RKO (cell line): ENCODE measurements at regions not wholly inside any gene's neighbourhood (a gene's known extent, or its start where the extent isn't known, plus 50 kb on each side); places are given as distances from the start of the nearest gene placed in this dataset.

Source experiments
- DNase-seq: peaks from one replicate; pipeline ENCODE4 v3.0.0-alpha.2; 2016; ENCODE audit warnings: low spot score

DNA sequence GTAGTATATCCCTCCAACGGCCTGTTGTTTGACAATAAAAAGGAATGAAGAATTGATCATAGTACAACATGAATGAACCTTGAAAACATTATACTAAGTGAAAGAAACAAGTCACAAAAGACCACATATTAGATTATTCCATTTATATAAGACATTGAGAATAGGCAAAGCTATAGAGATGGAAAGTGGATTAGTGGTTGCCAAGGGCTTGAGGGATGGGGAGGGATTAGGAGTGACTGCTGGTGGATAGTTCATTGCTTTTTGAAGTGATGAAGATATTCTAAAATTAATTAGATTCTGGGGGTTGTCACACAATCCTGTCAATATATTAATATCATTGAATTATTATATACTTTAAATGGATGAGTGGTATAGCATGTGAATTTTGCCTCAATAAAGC, 142.5 kb upstream of the DPT start:
- DNase-seq = no peak

DNA sequence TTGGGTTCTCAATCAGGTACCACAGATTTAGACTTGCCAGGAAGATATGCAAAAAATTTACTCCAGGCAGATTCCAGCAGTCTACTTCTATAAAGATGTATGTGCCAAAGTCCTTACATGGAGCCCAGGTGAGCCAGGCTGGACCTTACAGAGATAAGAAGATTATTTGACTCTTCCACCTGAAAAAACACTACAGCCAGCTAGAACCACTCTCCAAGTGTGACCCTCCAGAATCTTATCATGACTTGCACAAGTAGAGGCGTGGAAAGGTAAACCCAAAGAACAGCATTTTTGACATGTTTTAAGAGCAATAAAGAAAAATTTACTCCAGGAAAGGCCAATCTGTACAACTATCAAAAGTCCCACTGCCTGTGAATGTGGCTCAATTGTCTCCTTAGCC, 146.8 kb upstream of the DPT start:
- DNase-seq = no peak

DNA sequence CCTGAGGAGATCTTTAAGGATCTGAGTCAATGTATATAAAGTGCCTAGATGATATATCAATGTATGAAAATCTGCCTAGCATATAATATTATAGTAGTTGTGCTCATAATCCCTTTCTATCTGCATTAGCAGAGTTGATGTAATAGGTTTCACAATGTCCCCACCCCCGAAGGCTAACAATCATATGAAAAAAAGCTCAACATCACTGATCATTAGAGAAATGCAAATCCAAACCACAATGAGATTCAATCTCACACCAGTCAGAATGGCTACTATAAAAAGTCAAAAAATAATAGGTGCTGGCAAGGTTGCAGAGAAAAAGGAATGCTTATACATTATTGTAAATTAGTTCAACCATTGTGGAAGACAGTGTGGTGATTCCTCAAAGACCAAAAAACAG, 147.8 kb upstream of the DPT start:
- DNase-seq = no peak

DNA sequence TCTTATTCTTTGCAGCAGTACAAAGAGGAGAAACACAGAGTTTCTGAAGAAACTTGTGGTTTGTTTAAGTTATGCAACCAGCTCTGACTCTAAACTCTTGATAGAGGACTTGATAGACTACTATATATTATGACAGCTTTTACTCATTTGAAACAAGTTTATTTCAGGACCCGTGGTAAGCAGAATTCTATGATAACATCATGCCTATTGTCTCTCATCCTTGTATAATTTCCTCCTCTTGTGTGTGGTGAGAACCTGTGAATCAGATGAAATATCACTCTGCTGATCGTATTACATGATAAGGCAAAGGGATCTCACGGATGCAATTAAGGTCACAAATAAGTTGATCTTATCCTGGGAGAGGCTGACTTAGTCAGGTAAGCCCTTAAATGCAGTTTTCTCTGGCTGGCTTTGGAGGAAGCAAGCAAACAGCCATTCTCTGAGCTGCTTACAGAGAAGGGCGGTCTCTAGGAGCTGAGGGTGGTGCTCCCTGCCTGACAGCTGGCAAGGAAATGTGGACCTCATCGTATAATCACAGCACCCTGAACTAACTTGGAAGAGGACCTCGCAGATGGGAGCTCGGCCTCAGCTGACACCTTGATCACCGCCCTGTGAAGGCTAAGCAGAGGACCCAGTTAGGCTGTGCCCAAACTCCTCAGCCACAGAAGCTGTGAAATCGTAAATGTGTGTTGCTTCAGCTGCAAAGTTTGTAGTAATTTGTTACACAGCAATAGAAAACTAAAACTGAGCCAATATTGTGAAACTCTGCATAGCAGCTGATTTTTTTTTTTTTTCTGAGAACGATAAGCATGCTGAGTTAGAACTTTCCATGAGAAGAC, 151.1 kb upstream of the DPT start:
- no peak for DNase-seq

DNA sequence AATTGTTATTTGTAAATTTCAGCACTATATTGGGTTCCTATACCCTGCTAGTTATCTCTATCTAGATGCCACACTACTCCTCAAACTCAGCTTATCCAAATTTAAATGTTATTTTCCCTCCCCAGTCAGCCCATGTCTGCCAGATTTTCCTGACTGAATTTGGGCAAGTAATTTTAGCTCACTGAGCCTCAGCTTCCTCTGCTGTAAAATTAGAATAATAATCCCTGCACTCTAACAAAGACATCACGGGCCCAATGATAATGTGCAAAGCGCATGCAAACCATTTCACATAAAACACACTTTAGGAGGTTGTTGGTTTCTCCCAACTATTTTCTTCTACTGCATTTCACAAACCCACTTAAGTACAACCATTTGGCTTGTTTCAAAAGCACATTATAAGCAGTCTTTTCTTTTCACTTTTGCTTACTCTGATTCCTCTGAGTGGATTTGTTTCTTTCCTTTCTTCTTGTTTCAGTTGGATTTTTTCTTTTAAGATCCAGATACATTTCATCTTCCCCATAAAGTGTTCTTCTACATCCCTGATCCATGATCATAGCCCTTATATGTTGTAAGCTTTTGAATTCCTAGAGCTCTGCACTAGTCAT, 152.8 kb upstream of the DPT start:
- DNase-seq = no peak

DNA sequence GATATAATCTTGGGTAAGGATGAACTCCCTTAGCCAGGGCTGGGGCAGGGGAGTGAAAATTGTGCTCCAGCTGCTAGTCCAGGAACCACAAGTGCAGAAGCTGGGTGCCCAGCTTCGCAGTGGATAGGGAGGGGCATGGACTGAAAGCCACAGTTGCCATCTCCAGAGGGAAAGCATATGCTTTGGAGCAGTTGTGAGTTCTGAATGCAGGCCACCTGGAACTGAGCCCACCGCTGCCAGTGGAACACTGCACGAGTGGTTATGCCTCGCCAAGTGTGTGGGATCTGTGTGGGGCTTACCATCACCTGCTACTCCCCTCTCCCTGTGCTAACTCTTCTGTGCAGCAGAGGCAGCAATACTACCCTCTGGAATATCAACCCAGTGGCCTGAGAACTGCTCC, 158.4 kb upstream of the DPT start:
- DNase-seq = no peak

DNA sequence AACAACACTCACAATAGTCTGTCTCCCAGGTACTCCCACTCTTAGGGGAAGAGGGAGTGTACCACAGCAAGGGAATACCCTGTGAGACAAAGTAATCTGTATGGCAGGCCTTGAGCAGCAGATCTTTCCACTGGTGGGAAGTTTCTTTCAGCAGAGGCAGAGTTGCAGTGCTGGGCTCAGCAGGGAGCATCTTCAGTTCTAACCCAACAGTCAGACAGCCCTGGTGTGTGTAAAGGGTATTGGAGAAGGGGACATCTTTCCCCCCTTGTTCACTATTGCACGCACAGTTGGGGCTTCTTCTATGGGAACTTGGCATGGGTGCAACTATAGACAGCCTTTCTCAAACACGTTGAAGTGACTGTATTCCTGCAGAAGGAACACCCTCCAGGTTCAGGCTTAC, 159.4 kb upstream of the DPT start:
- no peak for DNase-seq

DNA sequence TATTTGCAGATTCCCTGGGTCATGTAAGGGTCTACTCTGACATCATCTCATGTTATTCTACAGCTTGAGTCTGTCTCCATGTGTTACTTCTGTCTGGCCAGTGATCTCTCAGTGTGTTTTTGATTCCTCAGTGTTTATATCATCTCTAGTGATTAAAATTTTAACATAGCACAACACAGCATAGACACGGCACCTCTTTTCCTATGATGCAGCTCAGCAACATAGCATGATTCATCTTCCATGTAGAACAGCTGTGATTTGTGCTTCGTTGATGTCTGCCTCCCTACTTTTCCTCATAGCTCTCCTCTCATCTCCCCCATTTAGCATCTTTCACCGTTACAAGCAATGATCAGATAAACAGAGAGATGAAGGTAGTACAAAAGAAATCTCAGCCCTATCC, 163.9 kb upstream of the DPT start:
- DNase-seq = no peak

DNA sequence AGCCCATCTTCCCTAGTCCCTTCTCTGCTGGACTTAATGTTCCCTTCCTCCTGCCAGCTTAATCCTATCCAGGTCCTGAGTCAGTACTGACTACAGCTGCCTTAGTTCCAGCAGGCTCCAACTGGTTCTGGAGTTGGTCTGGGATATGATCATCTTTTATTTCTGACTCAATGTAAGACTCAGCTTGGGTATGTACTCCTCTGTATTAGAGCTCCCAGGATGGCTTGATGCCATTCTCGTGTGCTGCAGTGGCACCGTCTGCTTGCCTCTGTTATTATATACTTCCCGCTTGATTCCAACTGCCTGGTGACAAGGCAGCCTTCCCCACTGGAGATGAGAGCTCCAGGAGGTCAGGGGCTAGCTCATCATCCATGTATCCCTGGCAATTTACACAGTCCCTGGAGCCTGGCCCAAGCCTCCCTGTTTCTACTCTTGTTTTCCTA, 164.4 kb upstream of the DPT start:
- peak; percentile 43 for DNase-seq

DNA sequence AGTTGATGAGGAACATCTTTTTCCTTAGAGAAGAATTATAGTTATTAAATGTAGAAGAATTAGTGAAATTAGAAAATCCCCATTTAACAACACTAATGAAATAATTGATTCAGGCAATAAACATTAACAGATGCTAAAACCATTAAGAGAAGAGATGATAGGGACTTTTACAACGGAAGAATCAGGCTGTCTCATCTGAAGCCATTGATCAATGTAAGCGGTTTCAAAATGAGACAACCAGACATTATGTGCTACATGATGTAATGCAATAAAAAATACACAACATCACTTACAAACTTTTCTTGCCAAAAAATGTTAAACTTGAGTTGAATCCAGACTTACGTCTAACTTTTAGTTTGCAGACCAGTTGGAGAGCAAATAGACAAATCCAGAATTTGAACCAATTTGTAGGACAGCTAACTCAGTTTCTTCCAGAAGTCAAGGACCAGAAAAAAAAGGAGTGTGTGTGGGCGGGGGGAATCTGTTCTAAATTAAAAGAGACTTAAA, 165.4 kb upstream of the DPT start:
- DNase-seq = no peak

DNA sequence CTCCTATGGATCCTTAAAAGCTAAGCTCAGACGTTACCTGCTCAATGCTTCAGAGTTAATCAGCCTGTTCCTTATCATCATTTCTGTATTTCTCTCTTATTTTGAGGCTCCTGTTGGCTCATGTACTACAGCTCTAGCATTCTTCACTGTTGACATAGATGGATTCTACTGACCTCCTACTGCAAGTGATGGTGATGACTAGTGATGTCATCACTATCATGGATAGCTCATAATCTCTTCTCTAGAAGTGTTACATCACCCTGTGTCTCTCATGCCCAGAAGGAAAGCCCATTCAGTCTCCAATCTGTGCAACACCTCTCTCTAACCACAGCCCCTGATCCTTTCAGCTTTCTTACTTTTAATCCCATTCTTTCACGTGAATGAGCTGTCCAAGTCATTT, 168.2 kb upstream of the DPT start:
- DNase-seq = no peak

DNA sequence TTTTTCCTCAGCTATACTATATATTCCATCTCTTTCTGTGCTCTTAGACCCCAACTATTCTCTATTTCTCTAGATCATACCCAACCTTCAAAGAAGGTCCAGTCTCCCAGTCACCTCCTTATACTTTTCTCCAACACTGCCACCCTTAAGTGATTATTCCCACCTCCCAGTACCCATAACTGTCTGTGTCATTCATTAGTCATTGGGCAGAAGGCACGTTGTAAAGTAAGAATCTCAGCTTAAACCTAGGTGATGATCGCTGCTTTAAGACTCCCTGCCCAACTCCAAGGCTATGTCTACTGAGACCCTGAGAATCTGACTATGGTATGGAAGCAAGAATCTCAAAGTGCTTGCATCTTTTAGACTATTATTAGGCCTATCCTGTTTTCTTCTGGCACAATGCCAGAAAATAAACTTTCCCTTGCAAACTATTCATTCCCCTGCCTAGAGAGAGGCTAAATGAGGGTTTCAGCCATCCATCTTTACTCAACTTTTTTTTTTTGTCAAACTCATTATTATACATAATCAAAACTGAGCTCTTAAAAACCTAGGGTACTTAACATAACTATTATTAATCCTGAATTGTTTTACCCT, 174.3 kb upstream of the DPT start:
- DNase-seq = peak; percentile 19

DNA sequence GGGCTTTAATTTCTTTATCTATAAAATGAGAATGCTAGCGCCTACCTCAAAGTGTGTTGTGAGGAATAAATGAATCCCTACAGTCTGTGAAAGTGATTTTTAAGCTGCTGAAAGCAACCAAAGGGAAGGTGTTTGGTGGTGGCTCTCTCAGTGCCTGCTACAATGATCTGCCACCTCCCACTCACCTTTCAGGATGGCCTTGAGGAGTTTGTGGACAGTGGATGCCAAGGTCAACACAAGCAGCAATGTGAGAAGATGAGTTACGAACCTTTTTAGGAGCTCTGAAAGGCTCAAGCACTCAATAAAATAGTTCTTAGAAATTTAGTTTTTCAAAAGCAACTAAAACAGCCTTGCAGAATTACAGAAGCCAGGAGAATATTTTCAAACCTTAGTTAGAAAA, 176.6 kb upstream of the DPT start:
- no peak for DNase-seq

DNA sequence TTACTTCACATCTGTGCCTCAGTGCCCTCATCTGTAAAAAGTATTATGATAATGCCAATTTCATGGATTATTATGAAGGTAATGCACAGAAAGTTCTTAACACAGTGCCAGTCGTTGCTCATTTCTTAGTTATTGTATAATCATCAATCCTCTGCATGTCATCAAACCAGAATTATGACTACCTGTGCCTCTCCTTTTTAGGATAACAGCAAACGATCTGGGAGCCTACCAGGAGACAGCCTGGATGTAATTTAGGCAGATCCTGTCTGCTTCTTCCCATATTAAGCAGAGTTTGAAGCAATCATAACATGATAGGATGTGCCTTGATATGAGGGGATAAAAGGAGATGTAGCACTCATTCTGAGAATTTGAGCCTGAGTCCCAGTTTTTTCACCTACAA, 177.4 kb upstream of the DPT start:
- no peak for DNase-seq

DNA sequence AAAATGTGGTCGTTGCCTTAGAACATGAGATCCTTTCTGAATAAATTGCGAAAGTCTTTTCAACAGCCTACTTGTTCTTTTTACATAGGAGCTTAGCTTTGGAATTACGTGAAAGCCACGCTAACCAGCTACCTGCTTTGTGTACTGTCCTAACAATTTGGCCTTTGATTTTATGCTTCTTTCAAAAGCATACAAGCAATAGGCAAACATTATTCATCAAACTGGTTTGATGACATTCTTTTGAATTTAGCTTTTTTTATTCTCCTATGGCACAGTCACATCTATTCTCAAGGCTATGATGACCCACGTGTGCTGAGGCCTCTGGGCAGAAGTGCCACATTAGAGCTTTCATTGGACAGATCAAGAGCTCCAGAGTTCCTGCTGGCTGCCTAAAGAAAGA, 178.0 kb upstream of the DPT start:
- no peak for DNase-seq

DNA sequence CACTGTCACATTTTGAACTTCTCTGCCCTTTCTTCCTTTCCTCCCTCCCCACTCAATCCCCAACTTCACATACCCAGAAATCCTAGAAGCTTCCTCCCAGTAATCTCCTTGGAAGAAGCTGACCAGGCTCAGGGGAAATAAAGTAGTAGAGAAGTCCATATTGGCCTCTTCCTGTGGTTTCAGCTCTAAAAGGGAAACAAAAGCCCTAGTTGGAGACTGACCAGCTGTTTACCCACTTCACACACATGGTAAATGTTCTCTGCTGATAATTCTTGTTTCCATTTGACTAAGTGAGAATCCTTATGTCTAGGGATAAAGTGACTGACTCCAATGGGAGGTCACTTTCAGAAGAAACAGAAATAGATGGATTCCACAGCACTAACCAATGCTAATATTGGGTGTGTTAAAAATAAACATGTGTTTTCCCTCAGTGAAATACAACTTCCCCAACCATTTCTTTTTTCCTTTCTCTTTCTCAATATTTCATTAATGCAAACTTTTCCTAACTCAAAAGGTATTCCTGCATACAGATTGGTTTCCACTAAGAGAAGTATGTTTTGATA, 178.9 kb upstream of the DPT start:
- DNase-seq = no peak

DNA sequence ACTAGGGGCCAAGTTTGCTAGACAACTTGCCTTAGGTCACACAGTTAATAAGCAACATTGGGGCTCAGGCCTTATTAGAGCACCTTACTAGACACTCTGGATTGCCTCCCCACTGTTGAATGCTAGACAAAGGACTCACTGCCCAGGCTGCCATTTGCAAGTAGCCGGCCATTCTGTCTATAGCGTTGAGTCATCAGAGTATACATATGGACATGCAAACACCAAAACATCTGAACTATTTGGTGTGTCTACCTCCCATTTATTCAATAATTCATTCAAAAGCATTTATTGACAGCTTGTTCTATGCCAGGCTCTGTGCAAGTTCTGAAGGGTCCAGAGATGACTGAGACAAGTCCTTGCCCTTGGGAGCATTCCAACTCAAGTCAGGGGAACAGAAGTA, 181.4 kb upstream of the DPT start:
- no peak for DNase-seq

DNA sequence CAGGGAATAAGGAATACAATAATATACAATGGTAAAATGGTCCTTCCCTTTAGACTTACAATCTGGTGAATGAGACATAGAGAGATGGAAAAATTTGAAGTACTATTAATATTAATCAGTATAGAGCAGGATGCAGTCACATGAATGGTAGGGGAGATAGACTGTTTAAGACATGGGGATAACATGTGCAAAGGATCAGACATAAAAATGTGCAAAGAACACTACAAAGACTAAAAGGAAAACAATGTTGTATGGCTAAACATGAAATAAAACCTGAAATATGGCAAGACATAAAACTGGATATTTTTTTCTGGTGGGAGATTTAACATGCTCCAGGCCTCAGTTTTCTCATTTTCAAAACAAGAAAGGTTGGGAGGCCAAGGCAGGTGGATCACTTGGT, 182.4 kb upstream of the DPT start:
- no peak for DNase-seq

DNA sequence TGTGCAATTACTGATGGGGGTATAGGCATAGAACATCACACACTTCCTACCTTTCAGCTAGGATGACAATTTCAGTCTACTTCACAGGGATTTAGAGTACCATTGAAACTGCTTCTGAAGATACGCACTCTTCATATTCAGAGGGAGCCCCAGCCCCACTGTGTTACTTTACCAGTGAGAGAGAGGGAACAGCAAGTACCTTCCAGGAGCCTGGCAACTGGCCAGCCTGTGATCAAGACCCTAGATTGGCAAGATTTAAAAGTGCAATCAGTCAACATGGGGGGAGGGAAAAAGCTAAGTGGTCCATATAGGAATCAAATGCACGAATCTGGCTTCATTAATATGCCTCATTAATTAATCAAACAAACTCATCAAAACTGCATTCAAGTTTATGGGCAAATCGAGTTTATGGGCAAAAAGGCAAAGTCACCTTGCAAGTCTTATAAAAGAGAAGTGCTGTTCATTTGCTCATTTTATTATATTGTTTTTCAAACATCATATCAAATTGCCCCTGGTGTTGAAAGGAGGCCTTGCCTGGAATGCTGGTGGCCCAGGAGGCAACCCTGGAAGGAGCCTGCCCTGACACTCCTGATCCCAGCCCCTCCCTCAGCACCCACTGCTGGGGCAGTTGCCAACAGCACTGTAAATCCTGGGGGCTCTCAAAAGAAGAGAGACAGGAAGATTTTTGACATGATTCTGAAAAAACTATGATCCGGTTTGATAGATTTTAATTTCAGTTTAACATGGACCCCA, 184.9 kb upstream of the DPT start:
- DNase-seq = no peak

DNA sequence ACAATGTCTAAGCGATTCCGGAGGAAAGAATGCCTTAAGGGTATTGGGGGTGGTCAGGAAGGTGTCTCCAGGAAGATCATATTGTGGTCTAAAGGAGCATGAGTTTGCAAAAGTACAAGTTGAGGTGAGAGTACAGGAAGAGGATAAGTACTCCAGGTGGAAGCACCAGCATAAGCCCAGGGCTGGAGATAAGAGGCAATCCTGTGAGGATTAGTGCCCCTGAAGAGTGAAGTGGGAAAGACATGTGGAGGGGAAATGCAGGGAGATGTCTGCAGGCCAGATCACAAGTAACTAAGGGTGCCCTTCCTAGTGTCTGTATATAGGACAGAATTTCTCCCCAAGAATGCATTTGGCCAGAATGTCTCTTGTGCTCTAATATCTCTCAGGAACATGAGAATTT, 188.3 kb upstream of the DPT start:
- no peak for DNase-seq

DNA sequence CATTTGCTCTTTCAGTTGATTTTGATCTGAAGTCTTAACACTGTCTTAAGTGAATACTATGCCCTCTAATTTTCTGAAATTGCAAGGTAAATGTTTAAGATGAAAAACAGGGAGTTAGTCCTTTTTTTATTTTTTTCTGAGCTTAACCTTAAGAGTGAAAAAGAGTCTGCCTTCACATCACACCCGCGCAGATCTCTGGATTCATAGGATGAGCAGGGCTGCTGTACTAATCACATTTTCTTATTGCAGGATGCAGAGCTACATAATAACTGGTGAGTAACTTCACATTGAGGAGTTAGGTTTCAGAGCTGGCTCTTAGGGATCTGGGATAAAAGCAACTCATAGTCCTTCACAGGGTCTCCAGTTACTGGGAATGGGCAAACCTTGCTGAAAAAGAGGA, 188.7 kb upstream of the ATP1B1 start:
- DNase-seq = no peak
